GM19035 (cell line): ENCODE measurements at regions not wholly inside any gene's neighbourhood (a gene's known extent, or its start where the extent isn't known, plus 50 kb on each side); places are given as distances from the start of the nearest gene placed in this dataset.
"Not testable (repeated sequence)": the region's sequence is repeated elsewhere in the genome, so short reads cannot be mapped to it uniquely, and the experiment has no call there.

ENCODE experiments used
- ATAC-seq: cut with Tn5 transposase; IDR thresholded peaks from one replicate; pipeline ENCODE4 v1.9.1; 2021; ENCODE audit not compliant: unreplicated experiment

GRCh38 chr5:33203931-33204330 is 236.8 kb upstream of the TARS1 start:
- no peak for ATAC-seq

DNA sequence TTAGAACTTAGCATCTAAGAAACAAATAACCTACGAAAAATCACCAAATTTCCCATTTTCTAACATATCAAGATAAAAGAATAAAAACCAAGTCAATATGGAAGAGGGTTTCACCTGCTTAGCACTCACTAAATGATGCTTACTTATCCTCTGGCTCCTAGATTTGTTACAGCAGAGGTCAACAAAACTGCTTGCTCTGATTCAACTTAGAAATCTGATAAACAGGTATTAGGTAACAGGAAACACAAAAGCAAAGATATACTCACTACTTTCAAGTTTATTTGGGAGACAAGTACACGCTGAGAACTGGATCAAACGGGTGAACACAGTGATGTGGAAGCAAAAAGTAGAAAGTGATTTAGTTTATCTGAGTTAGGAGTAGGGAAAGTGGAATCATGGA is 235.7 kb upstream of the TARS1 start:
- ATAC-seq: no peak

DNA sequence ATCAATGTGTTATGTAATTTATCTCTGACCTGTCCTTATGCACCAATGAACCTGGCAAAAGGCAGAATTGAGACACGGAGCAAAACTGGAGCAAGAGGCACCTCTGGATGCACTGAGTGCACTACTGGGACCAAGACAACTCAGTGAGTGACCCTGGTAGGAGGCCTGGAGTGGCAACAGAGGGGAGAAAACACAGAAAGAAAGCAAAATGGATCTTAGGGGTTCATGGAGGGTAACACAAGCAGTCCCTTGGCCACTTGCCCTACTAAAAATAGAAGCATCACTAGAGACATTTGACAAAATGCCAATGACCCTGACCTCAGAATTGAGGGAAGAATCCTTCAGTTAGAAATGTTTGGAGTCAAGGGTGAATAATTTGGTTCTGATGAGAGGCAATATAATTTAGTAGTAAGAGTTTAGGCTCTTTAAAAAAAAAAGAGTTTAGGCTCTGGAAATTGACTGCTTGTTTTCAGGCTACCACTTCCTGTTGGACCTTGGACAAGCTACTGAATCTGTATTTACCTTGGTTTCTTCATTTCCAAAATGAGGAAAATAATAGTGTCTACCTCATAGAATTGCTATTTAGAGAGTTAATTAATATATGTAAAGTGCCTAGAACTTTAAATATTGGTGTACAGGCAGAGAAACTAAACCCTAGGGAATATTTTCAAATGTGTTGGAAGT is 234.9 kb upstream of the TARS1 start:
- ATAC-seq: no peak

DNA sequence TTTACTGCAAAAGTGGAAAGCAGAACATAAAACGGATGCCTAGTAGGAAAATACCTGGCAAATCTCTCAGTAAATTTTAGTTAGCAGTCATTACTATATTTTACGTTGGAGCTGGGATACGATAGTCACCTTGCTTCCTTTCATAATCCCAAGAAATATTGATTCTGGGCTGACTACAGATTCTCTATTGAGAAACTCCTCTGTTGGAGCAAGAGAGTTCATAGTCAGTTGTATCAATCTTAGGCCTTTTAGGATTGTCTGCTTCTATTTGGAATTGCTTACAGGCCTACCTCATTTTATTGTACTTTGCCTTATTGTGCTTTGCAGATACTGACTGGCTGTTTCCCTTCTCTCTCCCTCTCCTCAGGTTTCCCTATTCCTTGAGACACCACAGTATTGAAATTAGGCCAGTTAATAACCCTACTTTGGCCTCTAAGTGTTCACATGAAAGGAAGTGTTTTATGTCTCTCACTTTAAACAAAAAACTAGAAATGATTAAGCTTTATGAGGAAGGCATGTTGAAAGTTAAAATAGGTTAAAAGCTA is 233.7 kb upstream of the TARS1 start:
- no peak for ATAC-seq

GRCh38 chr5:33209252-33209651 is 231.5 kb upstream of the TARS1 start:
- ATAC-seq: no peak

DNA sequence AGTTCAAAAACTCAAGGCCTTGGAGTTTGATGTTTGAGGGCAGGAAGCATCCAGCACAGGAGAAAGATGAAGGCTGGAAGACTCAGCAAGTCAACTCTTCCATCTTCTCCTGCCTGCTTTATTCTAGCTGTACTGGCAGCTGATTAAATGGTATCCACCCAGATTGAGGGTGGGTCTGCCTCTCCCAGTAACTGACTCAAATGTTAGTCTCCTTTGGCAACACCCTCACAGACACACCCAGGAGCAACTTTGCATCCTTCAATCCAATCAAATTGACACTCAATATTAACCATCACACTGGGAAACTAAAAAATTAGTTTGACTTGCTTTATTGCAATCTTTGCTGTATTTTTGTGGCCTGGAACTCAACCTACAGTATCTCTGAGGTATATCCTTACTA is 230.5 kb upstream of the TARS1 start:
- not testable (repeated sequence) for ATAC-seq

DNA sequence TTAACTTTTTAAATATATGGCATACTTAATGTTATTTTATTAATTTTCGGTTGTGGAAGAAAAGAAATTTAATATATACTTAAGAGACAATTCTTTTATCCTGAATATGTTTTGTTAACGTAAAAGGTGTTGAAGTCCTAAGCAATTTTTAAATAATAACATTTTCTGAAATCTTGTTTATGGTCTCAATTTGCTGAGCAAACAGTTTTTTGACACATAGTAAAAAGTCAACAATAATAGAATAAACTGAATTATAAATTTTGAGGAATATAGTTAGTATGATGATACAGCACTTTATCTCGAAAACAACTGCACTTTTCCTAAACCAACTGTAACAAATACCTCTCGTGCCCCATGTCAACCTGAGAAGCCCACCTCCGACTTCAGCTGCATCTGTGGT is 229.8 kb upstream of the TARS1 start:
- ATAC-seq: no peak

DNA sequence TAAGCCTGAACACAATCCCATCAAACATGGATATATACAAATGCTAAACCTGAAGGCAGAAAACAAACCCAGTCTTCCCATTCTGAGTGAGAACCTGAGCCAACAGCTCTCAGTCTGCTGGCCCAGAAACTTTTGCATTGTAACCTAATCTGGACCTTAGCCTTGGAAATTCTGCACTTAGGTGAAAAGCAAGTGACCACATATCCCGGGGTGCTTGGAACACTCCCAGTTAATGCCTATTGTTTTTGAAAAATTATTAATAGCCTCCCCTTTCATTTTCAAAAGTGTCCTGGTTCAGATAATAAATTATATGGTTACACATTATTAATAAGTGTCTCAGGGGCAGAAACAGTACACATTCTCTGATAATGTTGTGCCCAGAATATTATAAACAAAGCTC is 228.3 kb upstream of the TARS1 start:
- no peak for ATAC-seq

DNA sequence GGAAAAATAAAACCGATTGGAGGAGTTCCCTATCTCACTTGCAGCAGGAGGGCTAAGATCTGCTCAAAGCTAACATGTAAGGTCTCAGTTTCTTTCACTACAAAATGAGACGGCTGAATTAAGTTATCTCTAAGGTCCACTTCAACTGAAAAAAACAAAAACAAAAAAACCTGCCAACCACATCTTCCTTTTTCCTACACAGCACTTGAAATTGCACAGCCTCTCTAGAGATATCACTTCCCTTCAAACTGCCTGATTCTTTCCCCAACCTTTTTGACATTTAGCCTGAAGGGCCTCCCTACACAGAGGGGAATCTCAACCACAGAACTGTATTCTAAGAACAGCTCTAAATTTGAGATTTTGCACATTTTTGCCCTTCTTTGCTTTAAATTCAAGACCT is 227.9 kb upstream of the TARS1 start:
- ATAC-seq: no peak

GRCh38 chr5:33223563-33224284 is 217.0 kb upstream of the TARS1 start:
- ATAC-seq: no peak

DNA sequence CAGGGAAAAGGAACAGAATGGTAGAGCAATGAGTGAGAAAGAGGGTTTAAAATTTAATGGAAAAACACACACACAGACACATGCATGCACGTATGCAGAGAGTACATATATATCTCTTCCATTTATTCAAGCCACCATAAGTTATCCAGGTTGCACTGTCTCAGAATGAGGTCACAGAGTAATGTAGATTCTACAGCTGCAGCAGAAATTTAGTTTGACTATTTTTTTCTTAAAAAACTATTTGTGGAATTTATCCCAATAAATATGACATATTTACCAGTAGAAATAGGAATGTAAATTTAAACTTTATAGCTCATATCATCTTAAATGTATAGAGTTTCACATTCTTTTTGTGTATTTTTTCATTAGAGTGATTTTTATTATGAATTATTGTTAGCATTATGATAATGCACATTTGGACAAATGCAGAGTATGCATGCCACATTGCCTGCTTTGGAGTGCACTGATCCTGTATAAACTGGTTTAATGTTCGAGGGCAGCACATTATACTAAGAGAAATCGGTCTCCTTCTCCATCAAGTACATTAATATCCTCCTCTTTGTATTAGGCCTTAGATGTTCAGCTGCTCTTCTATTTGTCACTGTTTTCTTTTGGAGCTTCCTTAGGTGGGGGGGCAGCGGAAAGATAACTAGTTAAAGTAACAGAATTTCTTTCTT is 216.3 kb upstream of the TARS1 start:
- no peak for ATAC-seq

DNA sequence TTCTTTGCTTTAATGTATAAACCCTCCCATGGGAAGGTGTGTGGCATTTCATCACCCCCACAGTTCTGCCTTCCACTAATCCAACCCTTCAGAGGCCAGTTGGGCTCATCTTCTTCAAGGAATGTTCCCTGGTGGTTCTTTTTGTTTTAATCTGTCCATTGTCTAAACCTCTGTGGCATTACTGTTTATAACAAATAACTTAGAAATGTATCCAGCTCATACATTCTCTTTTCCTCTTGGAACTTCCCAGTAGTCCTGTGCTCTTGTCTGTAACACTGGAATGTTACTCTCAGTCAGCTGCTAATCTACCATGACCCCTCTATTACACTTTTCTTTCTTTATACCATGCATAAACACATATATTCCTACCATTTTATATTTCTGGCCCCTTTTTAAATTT is 213.5 kb upstream of the TARS1 start:
- no peak for ATAC-seq

- no peak for ATAC-seq
Measured at GRCh38 chr5:33227746-33228145, 213.0 kb upstream of the TARS1 start.

DNA sequence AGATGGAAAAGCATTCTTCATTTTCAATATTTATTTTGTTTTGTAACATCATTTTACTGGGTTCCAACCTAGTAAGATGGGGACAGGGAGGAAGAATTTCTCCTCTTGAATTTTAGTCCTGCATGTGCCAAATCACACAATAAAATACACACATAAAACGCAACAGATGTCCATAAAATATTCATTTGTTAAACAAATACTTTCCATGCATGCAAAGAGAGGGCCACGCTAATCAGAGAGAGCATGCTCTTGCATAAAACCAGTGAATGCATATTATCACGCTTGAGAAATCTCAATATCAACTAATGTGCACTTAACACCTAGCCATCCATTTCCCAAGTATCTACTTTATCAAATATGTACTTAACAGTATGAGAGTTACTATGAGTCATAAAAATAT is 212.6 kb upstream of the TARS1 start:
- ATAC-seq: no peak

DNA sequence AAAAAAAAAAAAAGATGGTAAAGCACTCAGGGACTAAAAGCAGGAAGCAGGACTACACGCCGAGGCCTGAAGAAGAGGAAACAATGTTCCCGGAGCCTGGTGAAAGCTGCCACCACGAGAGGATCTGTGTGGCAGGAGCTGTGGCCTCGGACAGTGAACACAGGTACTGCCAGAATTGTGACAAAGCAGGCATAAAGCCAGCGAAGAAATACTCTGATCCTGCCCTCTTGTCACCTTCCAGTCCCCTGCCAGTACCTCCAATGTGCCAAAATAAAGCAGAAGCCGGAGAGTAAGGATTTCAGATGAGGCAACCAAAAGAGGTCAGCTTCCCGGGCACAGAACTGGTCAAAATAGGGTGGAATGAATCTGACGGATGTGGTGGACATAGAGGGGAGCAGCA is 211.5 kb upstream of the TARS1 start:
- ATAC-seq: no peak

- ATAC-seq: no peak
Measured at GRCh38 chr5:33230467-33231078, 210.2 kb upstream of the TARS1 start.

- ATAC-seq: no peak
Measured at GRCh38 chr5:33231214-33231710, 209.5 kb upstream of the TARS1 start.

DNA sequence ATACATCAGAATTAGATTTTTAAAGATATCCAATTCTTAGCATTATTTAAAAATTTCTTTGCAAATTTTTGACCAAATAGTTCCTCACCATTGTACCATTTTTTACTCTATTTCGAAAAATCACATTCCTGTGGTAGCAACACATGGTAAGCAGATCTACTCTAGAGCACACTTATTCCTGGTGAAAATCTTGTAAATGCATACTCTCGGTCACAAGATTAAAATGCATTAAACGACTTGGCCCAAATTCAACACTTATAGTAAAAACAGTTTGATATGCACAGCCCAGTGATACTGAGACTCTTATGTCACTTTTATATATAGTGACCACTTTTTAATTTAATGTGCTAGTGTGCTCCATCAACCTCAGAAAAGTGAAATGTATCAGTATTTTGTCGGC is 208.8 kb upstream of the TARS1 start:
- ATAC-seq: no peak

DNA sequence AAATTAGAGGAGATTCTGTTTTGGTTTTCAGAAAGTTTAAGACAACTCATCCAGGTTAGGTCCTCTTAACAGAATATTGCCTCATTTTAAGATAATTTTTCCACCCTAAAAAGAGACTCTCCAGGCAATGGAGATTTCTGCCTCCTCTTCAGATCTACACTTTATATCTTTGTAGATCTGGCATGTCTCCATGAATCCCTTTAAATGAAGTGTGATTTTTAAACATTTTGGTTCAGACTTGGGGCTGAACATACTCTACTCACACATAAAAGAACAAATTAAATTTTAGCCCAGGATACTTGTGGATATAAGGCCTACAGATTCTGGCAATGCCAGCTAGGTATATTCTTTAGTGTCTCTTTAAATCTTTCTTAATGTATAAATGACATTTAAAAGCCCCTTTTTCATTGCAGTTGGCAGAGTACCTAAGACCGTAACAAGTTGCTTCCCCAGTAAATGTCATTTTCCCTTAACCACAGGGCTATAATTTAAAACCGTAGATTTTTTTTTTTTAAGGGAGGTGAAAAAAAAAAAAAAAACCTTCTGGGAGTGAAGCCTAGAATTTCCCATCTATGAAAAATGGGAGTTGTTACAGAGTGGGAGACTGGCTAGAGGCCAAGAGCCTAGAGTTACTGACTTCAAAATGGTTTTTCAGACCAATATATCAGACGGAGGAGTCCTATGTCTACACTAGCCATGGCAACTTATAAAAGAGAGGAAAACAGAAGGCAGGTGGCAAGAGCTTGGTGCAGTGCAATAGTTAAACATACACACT is 207.8 kb upstream of the TARS1 start:
- ATAC-seq: no peak

DNA sequence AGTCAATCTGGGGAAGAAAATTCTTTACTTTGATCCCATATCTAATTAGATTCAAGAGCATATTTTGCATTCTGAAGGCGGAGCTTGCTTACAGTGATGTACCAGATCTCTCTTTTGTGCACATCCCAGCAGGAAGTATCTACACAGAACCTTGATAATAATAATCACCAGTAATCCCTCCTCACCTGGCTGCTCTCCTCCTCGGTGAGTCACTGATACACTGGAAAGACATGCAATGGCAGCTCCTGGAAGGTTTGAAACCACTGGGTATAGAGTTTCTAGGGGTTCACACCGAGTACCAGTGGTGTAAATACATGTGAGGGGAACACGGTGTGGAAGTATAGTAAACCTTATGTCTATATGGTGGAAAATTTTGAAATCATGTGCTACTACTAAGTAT is 205.5 kb upstream of the TARS1 start:
- ATAC-seq: no peak

GRCh38 chr5:33235824-33236223 is 204.9 kb upstream of the TARS1 start:
- ATAC-seq: no peak
